HAP-1 (cell line): ENCODE measurements at regions not wholly inside any gene's neighbourhood (a gene's known extent, or its start where the extent isn't known, plus 50 kb on each side); places are given as distances from the start of the nearest gene placed in this dataset.

ENCODE experiments used
- DNase-seq, 2 experiments: peaks; one replicate each; pipeline ENCODE4 v3.0.0-alpha.2; 2016 to 2020; ENCODE audit warnings: low spot score in 2 of 2
- H3K27me3 ChIP-seq: fragments of 250-450 bp; sonication (Bioruptor Pico); 2 replicates; pipeline ENCODE4 v1.5.1; 2020; ENCODE audit warnings: low read depth, mild to moderate bottlenecking, moderate library complexity
- H3K36me3 ChIP-seq: fragments of 250-450 bp; sonication (Bioruptor Pico); replicated peaks from 2 replicates; pipeline ENCODE4 v1.5.1; 2020; ENCODE audit warnings: mild to moderate bottlenecking
- H3K4me1 ChIP-seq: fragments of 250-450 bp; sonication (Bioruptor Pico); 2 replicates; pipeline ENCODE4 v1.5.1; 2020; ENCODE audit warnings: mild to moderate bottlenecking
- H3K4me3 ChIP-seq: fragments of 250-450 bp; sonication (Bioruptor Pico); 2 replicates; pipeline ENCODE4 v1.5.1; 2020; ENCODE audit warnings: mild to moderate bottlenecking, moderate library complexity
- H3K9me3 ChIP-seq: fragments of 250-450 bp; sonication (Bioruptor Pico); 2 replicates; pipeline ENCODE4 v1.5.1; 2020; ENCODE audit warnings: mild to moderate bottlenecking, moderate library complexity
- in situ Hi-C: fragments of 300-500 bp; cut with MboI; formaldehyde crosslinking; loops from 3 replicates; pipeline ENCODE4 v1.14.3; 2020; ENCODE audit warnings: low sequenced_read_pairs, inconsistent platforms, mixed read lengths

DNA sequence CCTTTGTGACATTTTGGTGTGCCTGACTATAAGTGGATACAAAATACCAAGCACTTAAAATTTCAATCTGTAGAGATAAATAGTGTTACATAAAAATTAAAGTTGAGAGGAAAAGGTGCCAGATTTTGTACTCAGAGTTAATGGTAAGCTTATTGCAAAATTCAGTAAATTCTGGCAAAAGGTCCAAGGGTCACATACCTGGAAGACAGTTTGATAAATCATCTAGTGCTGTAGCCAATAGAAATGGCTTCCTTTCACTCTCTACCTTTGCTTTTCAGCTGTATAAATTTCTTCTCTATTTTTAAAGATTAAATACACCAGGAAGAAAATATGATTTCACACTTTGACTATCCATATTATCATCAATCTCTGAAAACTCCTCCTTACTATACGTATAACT lies 690.2 kb upstream of the NRSN1 start:
- DNase-seq = no peak
- Histone ChIP-seq H3K36me3 (no peaks in the 10 kb centered on the region), H3K27me3 (no peaks in the 10 kb centered on the region), H3K4me3 (no peak overlapping the region), H3K4me1 (no peaks in the 10 kb centered on the region), H3K9me3 (no peaks in the 10 kb centered on the region)
- in situ Hi-C loops = no loop called here

DNA sequence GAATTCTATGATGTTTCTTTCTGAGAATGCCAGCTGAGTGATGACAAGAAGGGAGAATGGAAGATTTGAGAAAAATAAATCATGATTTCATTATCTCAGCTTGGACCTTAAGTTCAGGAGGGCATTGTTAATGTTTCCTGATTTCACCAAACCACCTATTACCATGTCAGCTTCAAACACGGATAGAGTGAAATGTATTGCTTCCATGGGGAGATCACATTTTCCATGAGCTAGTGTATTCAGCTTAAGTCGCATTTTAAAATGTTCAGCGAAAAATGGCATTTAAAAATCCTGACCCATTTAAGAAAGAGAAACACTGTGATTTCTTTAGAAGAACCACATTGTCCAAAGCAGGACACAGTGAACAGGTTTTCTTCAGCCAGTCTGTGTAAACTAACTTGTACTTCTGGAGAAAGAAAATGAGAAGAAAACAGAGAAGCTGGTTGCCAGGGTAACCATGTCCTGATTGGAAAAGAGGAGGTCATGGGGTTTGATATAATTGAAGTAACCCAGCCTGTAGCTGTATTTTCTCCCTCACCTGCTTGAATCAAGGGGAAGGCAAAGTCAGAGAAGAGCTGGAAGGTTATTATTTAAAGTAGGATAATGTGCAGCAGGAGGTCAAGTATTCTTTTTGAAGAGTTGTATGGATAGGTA lies 684.1 kb upstream of the NRSN1 start:
- in situ Hi-C loops = no loop called here
- no peak for DNase-seq
- H3K4me3 ChIP-seq = no peak overlapping the region

GRCh38 chr6:23445157-23445710 lies 680.8 kb upstream of the NRSN1 start:
- Histone ChIP-seq H3K36me3 (no peaks in the 10 kb centered on the region), H3K4me3 (no peak overlapping the region), H3K9me3 (no peaks in the 10 kb centered on the region), H3K27me3 (no peaks in the 10 kb centered on the region), H3K4me1 (peaks cover 16% of the 10 kb centered on the region)
- in situ Hi-C loops = no loop called here
- DNase-seq = no peak

More for the DNA sequence above, 684.1 kb upstream of the NRSN1 start:
- Histone ChIP-seq H3K4me1 (peaks cover 16% of the 10 kb centered on the region), H3K27me3 (no peaks in the 10 kb centered on the region), H3K9me3 (no peaks in the 10 kb centered on the region), H3K36me3 (no peaks in the 10 kb centered on the region)

- Histone ChIP-seq H3K4me3 (no peak overlapping the region), H3K27me3 (no peaks in the 10 kb centered on the region), H3K9me3 (no peaks in the 10 kb centered on the region), H3K36me3 (no peaks in the 10 kb centered on the region), H3K4me1 (peaks cover 16% of the 10 kb centered on the region)
- DNase-seq = peak; percentile 35 to 75
- in situ Hi-C loops = no loop called here
Measured at GRCh38 chr6:23446469-23446967, 679.5 kb upstream of the NRSN1 start.

DNA sequence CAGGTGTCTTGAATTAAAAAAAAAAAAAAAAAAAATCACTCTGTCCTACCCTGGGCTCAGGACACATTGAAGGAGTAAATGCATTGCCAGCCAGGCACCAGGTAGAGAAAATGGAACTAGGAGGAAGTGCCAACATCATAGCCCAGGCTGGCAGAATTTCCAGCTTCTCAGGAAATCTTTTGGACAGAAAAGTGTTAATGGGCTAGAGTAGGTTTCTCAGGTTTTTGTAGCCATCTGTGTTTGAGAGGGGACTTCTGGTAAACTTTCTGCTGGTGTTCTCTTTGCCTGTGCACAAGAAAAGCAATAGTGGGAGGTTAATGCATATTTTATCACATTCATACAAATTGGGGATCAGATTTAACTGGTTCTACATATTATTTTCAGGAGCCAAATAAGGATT lies 678.3 kb upstream of the NRSN1 start:
- Histone ChIP-seq H3K4me3 (no peak overlapping the region), H3K4me1 (peaks cover 16% of the 10 kb centered on the region), H3K36me3 (no peaks in the 10 kb centered on the region), H3K9me3 (no peaks in the 10 kb centered on the region), H3K27me3 (no peaks in the 10 kb centered on the region)
- no peak for DNase-seq
- in situ Hi-C loops = no loop called here

- Histone ChIP-seq H3K4me1 (peaks cover 16% of the 10 kb centered on the region), H3K27me3 (no peaks in the 10 kb centered on the region), H3K36me3 (no peaks in the 10 kb centered on the region), H3K4me3 (no peak overlapping the region), H3K9me3 (no peaks in the 10 kb centered on the region)
- no peak for DNase-seq
- in situ Hi-C loops = no loop called here
Measured at GRCh38 chr6:23448281-23448680, 677.7 kb upstream of the NRSN1 start.

GRCh38 chr6:23454080-23454976 lies 671.7 kb upstream of the NRSN1 start:
- no peak for DNase-seq
- no peak overlapping the region for H3K4me3 ChIP-seq
- no peaks in the 10 kb centered on the region for H3K36me3 ChIP-seq
- no peaks in the 10 kb centered on the region for H3K9me3 ChIP-seq
- in situ Hi-C loops = no loop called here
- H3K4me1 ChIP-seq = no peaks in the 10 kb centered on the region
- no peaks in the 10 kb centered on the region for H3K27me3 ChIP-seq

DNA sequence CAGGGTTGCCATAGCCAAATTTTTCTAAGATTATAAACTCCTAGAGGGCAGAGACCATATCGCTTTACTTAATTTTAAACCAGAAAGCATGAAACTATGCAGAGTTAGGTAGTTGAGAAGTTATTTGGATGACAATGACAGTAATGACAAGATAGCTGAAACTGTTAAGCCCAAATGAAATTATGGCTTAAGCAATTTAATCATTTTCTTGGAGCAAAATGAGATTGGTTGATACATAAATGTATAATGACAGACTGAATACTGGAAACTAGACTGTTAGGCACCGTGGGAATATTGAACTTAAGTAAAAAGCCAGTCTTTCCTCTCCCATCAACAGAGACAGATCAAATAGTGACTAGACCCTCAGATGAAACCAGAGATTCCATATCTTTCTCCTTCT lies 670.3 kb upstream of the NRSN1 start:
- H3K4me1 ChIP-seq = no peaks in the 10 kb centered on the region
- in situ Hi-C loops = no loop called here
- DNase-seq = no peak
- H3K4me3 ChIP-seq = no peak overlapping the region
- H3K36me3 ChIP-seq = no peaks in the 10 kb centered on the region
- H3K27me3 ChIP-seq = no peaks in the 10 kb centered on the region
- H3K9me3 ChIP-seq = no peaks in the 10 kb centered on the region

DNA sequence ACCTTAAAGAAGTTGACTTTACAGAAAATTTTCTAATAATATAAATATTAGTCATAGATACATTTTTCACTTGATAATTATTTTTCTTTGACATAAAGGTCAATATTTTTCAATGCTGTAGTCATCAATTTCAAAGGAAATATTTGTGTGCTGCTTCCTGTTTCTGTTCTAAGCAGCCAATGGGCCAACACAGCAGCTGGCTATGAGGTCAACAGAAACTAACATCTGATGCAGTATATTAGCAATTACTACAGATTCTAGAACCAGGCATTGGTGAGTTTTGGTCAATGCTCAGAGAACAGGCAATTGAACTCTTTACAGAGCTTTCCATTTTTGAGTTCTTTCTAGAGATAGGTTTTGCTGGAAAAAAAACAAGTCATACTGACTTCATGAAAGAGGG lies 669.6 kb upstream of the NRSN1 start:
- in situ Hi-C loops = no loop called here
- DNase-seq = no peak
- Histone ChIP-seq H3K9me3 (no peaks in the 10 kb centered on the region), H3K4me1 (no peaks in the 10 kb centered on the region), H3K4me3 (no peak overlapping the region), H3K27me3 (no peaks in the 10 kb centered on the region), H3K36me3 (no peaks in the 10 kb centered on the region)

DNA sequence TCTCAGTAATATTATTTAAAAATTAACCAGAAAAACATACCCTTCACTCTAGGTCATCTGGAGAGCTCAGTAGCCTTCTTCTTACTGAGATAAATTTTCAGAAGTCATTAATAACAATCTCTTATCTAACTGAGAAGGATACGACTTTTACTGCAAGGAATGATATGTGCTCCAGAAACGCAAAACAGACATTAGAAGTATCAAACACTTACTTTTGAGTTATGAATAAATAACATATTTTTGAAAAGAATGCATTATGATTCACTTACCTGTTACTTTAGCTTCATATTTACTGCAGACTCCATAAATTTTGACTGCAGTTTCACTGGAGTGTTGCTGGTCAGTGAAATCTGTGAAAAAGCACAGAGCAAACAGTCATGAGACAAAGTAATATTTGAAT lies 668.7 kb upstream of the NRSN1 start:
- DNase-seq = no peak
- in situ Hi-C loops = no loop called here
- Histone ChIP-seq H3K27me3 (no peaks in the 10 kb centered on the region), H3K9me3 (no peaks in the 10 kb centered on the region), H3K36me3 (no peaks in the 10 kb centered on the region), H3K4me3 (no peak overlapping the region), H3K4me1 (no peaks in the 10 kb centered on the region)

GRCh38 chr6:23465912-23466311 lies 660.1 kb upstream of the NRSN1 start:
- Histone ChIP-seq H3K4me1 (no peaks in the 10 kb centered on the region), H3K36me3 (no peaks in the 10 kb centered on the region), H3K4me3 (no peak overlapping the region), H3K27me3 (no peaks in the 10 kb centered on the region), H3K9me3 (no peaks in the 10 kb centered on the region)
- in situ Hi-C loops = no loop called here
- DNase-seq = no peak

- H3K4me3 ChIP-seq = no peak overlapping the region
- in situ Hi-C loops = no loop called here
- H3K27me3 ChIP-seq = no peaks in the 10 kb centered on the region
- H3K4me1 ChIP-seq = no peaks in the 10 kb centered on the region
- no peaks in the 10 kb centered on the region; the same call in 1 of the 2 replicates for H3K9me3 ChIP-seq
- DNase-seq = no peak
- no peaks in the 10 kb centered on the region for H3K36me3 ChIP-seq
Measured at GRCh38 chr6:23477586-23477985, 648.4 kb upstream of the NRSN1 start.

DNA sequence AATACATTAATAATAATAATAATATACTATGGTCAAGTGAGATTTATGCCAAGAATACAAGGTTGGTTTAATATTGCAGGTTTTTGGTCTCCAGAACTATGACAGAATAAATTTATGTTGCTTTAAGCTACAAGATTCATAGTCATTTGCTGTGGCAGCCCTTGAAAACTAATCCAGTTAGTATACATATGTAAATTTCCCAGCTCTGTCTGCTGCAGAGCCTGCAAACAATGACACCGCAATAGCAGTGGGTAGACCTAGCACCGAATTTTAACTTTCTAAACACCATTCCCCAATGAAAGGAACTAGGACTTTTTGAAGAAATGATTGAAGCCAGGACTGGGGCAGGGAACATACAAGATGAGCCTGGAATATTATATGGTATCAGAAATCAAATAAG lies 647.7 kb upstream of the NRSN1 start:
- no peak overlapping the region for H3K4me3 ChIP-seq
- no peaks in the 10 kb centered on the region; the same call in 1 of the 2 replicates for H3K9me3 ChIP-seq
- H3K36me3 ChIP-seq = no peaks in the 10 kb centered on the region
- in situ Hi-C loops = no loop called here
- no peaks in the 10 kb centered on the region for H3K4me1 ChIP-seq
- no peaks in the 10 kb centered on the region for H3K27me3 ChIP-seq
- DNase-seq = peak; percentile 15 to 47

DNA sequence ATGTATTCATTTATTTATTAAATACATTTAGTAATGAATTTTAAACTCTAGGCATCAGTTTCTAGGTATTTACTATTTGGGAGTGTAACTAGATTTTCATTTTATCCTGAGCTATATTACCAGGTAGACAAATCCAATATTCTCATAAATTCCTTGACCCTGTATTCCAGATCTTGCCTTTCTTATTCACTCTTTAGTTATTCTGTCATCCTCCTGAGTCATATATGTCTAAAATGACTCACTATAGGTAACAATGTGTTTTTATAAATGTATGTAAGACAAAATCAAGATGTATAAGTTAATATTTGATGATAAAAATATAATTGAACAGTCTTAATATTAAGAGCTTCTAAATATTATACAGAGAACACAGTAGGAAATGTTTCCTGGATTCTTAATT lies 642.1 kb upstream of the NRSN1 start:
- no peaks in the 10 kb centered on the region for H3K9me3 ChIP-seq
- no peaks in the 10 kb centered on the region for H3K36me3 ChIP-seq
- no peaks in the 10 kb centered on the region for H3K4me1 ChIP-seq
- no peak for DNase-seq
- H3K4me3 ChIP-seq = no peak overlapping the region
- H3K27me3 ChIP-seq = no peaks in the 10 kb centered on the region
- in situ Hi-C loops = no loop called here
